Activated CD8-positive, alpha-beta memory T cell treated with anti-CD3 and anti-CD28 coated beads, Interleukin-2, amount 50 U/mL, for 1 hour (primary cell): ENCODE measurements at regions not wholly inside any gene's neighbourhood (a gene's known extent, or its start where the extent isn't known, plus 50 kb on each side); places are given as distances from the start of the nearest gene placed in this dataset.

Experiments
- DNase-seq: peaks from one replicate; pipeline ENCODE4 v3.0.0-alpha.2; 2020; ENCODE audit errors: extremely low read depth

DNA sequence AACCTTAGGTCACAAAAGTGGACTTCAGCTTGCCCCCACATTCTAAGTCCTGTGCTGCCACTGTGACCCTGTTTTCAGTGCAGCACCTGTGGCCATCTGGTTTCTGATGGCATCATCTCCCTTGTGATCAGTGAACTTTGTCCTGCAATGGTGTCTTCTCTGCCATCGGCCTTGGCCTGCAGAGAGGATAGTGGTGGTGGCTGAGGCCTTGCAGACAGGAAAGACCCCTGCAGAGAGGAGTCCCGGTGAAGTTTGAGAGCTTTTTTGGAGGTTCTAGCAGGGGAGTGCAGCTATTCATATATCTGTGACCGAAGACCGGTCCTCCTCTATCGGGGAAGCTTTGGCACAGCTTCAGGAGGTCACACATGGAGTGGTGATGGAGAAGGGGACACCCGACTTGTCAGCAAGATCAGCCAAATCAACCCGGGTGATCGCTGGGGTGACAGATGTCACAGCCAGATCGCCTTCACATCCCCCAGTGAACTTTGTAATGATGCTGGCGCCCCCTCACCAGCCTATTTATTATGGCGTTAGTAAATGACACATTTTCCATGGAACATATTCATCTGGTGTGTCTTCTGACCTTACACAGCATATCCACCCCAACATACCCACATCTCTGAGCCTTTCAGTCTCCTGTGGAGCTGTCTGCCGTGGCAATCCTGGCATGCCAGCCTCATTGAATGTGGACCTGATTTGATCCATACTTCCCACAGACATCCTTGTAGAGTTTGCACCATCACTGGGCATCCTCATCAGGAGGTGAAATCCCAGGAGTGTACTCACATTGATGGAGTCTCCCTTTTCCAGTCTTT is 136.1 kb downstream of the PAPOLA start:
- no peak for DNase-seq

DNA sequence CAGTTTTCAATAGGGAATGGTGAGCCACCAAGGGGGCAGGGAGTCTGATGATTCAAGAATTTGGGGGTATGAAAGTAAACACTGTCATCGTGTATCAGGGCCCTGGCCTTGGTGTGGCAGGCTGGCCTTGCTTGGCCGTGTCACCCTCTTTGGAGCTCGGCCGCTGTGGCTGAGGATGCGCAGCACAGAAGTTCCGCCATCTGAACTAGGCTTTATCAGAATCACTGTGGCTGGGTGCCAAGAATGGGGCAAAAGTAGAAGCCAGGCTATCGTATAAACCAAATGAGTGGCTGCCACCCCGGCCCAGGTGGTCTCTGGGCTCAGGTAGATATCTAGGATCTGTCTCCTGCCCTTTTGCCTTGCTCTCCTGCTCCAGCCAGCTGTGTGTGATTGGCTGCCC is 137.4 kb downstream of the PAPOLA start:
- DNase-seq = no peak

DNA sequence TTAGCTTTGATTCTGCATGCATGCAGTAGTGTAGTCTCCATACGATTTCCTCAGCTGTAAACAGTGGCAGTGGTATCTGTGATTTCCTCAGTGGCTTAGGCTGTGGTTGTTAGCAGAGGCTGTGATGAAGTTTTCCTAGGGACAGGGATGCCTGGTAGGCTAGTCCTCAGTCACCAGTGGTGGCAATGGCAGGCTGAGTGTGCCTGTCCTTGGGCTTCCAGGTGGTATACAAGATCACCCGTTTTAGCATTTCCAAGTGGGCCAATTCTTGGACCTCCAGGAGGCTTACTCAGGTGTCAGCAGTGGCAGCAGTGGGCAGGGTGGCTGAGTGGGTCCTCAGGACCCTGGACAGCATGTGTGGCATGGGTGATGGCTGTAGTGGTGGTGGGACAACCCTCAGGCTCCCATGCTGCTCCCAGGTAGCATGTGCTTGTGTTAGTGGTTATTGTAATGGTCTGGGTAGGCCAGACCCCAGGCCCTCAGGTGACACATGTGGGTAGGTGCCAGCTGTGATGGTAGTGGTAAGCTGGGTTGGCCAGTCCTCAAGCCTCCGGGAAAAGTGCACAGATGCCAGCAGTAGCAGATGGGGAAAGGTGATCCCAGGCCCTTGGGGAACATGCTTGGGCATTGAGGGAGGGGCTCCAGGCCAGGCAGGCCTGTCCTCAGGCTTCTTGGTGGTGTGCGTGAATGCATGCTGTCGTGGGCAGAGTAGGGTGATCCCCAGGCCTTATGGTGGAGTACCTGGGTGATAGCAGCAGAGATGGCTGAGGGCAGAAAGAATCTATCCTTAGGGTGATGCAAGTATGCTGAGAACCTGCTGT is 146.5 kb downstream of the PAPOLA start:
- DNase-seq = no peak

DNA sequence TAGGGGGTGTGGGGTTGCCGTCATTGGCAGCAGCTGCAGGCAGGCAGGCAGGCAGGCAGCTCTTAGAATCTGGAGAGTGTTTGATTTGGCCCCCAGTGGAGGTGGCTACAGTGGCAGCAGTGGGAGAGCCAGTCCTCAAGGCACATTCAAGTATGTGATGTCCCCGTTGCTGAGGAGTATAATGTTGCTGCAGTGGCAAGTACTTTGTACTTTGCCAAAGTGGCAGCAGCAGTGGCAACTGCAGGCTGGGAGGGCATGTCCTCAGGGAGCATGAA is 147.1 kb downstream of the PAPOLA start:
- no peak for DNase-seq

DNA sequence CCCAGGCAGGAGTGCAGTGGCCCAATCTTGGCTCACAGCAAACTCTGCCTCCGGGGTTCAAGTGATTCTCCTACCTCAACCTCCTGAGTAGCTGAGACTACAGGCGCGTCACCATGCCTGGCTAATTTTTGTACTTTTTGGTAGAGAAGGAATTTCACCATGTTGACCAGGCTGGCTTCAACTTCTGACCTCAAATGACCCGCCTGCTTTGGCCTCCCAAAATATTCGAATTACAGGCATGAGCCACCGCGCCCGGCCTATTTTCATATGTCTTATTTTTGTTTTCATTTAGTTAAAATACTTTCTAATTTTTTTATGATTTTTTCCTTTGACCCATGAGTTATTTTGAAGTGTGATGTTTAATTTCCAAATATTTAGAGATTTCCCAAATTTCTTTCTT is 143.6 kb upstream of the VRK1 start:
- no peak for DNase-seq

DNA sequence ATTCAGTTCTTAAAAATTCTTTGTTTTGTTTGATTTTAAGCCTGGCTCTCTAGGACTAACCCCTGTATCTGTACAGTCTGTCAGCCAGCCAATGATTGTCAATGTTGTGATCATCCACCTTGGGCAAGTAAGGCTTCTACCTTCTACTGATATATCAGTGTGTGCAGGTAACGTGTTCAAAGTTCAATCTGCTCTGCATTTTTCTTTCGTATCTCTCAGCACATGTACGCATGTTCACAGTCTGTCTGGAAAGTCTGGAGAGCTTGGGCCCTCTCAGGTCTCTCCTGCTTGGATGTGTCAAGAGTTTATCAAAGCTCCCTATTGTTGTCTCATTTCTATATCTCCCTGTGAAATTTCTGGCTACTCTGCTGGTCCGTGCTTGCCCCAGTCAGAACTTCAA is 138.6 kb upstream of the VRK1 start:
- DNase-seq = no peak

DNA sequence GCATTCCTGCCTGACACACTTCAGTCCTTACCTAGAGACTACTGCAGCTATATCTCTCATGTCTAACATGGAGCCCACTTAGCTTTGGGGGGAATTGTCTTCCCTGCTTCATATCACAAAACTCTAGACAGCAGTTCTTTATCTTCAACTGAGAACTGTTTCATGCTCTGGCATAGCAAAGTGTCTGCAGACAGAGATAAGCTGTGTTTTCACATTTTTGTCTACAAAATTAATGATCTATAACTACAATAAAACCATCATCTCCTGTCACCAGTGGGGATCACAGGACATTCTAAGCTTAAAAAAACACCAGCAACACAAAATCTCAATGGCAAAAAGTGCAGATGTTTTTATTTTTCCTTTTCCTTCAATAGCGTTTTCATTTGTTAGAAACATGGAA is 137.1 kb upstream of the VRK1 start:
- no peak for DNase-seq

DNA sequence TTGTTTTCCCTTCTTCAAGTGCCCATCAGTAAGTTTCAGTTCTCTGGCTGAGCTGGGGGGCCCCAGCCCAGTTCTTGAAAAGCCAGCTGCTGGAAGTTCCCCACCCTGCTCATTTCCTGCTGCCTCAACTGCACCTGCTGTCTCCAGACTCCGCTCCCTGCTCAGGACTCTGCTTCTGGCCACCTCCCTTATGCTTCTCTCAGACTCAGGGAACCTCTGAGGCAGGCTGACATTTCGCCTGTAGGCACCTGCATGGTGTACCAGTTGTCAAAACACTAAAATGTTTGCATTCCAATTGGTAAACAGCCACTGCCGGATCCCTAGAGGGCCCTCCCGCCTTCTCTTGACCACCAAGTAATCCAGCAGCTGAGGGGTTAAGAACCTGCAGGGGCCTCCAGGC is 136.5 kb upstream of the VRK1 start:
- no peak for DNase-seq

DNA sequence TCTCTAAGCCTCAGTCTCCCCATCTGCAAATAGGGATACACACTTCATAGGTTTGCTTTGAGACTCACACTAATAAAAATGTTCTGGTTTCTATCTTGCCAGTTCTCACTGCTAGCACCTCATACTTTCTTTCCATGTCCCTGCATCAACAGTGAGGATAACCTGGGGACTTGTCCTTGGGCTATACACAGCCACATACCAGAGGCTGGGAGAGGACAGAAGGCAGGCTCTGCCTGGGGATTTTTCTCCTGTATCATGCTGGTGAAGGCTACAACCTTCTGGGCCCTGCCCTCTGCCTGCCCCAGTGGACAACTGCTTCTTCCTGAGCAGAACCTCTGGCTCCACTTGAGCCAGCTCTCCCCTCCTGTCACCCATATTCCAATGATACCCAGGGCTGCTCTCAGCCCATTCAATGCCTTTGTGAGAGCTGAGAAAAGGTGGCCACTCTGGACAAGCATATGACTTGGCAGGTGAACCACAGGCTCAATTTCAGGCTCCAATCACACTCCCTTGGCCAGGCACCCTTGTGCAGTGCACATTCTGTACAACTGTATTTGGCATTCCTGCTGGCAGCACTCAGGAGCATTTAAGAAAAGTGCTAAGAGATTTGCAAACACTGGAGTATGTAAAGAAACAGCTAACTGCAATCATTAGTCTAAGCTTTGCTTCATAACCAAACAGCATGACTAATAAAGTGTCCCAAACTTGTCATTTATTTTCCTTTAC is 135.8 kb upstream of the VRK1 start:
- no peak for DNase-seq

DNA sequence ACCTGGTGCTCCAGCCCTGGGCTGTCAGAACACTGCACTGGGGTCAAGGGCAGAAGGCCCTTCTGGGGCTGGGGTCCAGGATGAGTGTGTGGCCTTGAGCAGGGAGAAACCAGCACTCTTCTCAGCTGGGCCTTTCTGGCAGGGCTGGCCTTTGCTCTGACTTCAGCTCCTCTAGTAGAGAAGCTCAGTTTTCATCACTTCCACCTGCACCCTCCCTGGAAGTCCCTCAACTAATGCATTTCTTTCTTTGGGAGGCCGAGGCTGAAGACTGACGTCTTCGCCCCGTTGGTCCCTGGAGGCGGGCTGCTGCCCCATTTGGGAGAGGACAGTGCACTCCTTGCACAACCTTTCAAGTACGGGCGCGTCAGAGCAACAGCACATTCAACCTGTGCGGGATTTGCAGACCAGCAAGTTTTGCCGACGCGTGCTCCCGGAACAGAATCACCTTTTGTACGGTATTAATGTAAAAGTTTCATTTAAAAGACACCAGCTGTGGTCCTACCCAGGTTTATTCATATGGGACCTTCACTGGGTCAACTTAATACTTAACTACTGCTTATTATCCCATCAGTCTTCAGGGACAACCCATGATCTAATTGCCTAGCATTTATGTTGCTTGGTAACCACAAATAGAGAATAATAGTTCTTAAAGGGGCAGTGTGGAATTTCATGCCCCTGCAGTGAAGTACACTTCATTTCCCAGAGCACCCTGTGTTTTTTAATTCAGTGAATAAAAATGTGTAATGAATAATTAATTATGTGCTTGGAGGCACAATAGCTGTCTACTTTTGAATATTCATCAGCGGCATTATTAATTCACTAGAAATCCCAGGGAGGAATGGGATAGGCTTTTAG is 134.8 kb upstream of the VRK1 start:
- DNase-seq = no peak

DNA sequence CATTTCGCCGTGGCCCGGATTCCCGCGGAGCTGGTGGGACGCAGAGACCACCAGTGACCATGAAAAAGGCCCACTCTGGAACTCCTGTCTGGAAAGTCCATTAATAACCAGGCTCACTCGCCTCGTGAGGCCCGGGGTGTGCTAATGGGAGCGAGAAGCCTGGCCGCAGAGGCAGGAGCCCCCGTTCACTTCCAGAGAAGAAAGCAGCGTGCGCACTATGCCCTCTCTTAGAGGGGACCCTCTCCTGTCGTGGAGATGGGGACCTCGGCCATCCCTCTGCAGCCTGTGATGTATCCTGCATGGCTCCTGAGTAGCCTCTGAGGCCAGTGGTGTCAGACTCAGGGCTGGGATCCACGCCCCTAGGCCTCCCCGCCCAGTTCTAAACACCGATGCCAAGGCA is 134.1 kb upstream of the VRK1 start:
- no peak for DNase-seq

DNA sequence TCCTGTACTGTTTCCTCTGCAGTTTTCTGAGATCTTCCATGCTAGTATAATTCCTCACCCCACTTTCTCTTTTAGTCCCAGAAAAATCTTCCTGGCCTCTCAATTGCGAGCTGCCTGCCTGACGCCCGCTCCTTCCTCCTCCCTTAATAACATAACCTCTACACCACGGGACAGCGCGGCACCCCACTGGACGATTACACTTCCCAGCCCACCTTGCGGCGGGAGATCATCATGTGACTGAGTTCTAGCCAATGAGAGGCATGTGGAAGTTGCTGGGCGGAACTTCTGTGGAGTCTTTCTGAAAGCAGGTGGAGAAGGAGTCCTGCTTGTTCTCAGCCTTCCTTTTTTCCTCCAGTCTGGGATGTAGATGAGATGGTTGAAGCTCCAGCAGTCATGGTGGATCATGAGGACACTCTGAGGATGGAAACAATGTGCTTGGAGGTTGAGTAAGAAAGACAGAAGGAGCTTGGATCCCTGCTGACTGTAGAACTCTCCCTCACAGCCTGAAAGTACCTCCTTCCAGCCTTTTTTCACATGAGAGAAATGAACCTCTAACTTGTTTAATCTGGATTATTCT is 133.6 kb upstream of the VRK1 start:
- no peak for DNase-seq

DNA sequence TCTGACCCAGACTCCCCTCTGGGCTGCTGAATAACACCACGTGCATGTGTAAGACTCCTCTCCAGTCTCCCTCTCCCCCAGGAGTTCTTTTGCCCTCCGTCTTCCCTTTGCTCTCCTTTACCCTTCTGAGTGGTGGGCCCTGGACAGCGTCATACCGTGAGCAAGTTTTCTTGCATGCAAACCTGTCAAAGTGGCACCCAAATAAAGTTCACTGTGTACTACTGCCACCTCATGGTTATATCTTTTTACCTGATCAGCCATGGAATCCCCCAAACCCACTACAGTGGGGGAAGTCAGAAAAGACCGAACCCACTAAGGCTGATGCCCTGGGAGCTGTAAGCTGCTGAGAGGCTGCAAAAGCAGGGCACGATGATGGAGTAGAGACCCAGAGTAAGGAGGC is 131.1 kb upstream of the VRK1 start:
- DNase-seq = no peak

DNA sequence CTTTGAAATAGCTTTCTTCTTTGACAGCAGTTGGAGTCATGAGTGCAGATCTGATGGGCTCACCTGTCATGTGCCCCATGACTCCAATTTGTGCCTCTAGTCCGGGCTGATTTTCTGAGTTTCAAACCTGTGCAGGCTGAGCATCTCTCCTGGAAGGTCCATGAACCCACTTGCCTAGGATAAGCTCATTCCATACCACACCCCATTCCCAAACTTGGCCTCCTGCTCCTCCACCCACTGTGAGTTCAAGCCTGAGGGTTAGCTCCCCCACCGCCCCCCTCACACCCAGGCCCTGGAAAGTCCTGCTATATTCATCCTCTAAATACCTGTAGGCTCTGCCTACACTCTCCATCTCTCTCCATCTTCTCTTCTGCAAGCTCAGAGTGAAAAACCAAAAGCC is 126.8 kb upstream of the VRK1 start:
- DNase-seq = no peak

DNA sequence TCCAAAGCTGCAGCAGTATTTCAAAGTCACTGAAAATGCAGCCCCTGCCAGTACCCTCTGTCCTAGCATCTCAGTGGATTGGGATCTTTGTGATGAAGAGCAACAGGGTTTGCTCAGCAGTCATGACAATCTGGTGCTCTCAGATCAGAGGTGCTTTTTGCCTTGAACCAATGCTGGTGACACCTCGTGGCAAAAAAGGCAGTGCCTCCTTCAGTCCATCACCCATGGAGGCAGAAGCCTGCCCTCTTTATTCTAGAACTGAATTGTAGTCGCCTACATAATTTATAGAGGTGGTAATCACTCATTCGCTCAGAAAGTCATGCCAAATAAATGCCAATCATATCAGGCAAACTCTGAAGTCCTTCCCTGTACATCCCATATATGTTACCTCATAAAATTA is 126.0 kb upstream of the VRK1 start:
- no peak for DNase-seq

DNA sequence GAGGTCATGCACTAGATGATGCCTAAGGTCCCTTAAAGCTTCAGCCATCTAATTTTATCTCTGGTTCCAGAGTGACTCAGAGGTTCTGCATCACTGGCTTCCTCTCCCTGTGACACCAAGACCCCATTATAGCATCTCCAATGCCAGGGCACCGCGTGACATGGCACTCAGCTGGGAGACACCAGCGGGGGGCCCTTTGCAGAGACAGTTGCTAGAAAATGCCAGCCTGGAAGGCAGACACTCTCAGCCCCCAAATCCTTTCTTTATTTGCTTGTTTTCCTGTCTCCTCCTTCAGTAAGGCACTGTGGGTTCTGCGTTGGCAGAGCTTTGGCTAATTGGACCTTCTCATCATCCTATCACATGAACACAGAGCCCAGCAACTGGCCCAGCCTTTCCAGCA is 123.5 kb upstream of the VRK1 start:
- DNase-seq = no peak

DNA sequence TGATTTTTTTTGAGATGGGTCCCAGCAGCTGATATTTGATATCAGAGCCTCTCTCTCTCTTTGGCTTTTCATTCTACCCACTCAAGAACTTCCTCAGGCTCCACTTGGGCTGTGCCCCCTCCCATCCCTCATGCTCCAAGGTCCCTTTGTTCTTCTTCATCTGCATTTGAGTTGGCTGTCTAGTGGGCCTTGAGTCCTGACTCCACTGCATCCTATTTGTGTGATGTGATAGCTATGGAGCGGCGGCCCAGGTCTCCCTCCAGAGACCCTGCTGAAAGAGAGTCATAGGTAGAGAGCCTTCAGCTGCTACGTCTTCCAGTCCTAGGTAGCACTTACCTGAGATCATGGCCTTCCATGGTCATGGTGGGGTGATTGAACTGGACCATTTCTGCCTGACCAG is 123.1 kb upstream of the VRK1 start:
- DNase-seq = no peak

DNA sequence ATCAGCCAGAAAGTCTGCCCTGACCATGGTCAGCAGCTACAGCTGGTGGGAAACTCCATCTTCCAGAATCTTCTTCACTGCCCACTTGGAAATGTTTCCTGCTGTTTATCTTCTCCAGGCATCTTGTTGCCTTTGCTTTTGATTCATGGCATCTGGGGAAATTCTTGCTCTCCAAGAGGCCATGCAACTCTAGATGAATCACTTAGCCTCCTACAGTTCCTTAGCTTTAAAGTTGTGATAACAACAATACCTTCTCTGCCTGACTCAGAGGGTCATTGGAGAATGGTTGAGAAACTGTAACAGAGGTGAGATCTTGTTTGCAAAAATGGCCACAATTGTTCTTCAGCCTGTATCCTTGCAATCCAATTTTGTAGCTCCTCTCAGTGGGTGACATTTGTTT is 121.0 kb upstream of the VRK1 start:
- no peak for DNase-seq

DNA sequence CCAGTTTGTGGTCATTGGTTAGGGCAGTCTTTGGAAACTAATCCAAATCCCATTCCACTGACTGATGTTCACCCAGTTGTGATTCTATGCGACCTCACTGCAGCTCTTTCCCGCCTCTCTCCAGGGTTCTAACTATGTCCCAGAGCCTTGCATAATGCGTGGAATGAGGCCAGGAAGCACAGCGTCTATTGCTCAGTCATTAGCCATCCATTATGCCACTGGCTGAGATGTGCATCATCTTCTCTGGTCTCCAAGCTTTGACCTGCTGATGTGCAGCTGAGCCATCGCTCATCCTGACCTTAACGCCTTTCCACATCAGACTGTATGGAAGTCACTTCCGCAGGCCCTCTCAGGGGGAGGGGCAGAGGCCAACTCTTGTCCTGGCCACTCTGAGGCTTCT is 115.4 kb upstream of the VRK1 start:
- no peak for DNase-seq

DNA sequence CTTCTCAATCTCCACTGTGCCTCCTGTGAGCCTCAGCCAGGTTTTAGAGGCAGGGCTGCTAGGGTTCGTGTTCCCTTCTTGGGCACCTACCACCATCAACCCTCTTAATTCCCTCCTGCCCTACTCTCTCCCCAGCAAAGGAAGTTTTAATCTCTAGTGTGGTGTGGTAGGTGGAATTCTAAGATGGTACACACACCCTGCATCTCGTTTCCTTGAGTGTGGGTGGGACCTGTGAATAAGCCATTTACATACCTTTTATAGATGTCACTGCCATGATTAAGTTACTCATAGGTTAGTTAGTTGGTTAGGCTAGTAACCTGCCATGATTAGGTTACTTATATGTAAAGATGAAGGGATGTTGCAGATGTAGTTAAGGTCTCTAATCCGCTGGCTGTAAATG is 114.8 kb upstream of the VRK1 start:
- DNase-seq = no peak

DNA sequence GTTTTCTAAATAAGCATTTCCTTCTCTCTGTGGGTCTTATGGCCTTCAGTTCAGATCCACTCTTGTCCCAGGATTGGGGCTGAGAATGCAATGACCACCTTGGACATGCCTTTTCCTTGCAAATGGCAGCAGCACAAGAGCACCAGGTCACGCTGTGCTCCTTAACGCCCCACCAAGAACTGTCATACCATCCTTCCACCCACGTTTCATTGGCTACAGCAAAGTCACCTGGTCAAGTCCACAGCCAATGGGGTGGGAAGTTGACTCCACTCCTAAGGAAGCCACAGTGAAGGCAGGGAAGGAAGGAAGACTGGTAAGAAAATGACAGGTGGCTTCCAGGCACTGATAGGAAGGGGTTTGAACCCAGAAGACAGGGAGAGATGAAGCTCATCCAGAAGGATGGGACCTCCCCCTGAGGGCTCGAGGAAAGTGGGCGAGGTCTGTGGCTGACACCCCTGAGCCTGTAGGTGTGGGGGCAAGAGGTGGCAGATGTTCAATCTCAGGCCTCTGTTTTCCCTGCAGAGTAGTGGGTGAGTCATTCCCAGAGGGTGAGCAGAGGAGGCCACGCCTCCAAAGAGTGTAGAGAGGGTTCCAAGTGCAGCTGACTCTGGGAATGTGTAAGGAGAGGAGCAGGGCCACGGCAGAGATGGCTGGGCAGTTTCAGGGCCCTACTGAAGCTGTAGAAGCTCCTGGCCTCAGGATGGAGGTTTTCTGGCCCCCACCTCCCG is 113.5 kb upstream of the VRK1 start:
- DNase-seq = no peak
